OCI-LY7 (cell line): ENCODE measurements at regions not wholly inside any gene's neighbourhood (a gene's known extent, or its start where the extent isn't known, plus 50 kb on each side); places are given as distances from the start of the nearest gene placed in this dataset.

ENCODE experiments used
- EZH2phosphoT487 ChIP-seq: fragments of 200-600 bp; sonication (generic); IDR thresholded peaks from 2 replicates; pipeline ENCODE4 v1.6.1; 2018; ENCODE audit warnings: low read depth, borderline replicate concordance, mild to moderate bottlenecking, mixed run types, antibody characterized with exemption, low read length, moderate library complexity, mixed read lengths
- TF ChIP-seq, protein P1 (sequence below): fragments of 200-600 bp; sonication (generic); conservative IDR thresholded peaks from 2 replicates; pipeline ENCODE4 v1.5.1; 2014; ENCODE audit warnings: mild to moderate bottlenecking, antibody characterized with exemption, low read length, moderate library complexity, mixed read lengths

DNA sequence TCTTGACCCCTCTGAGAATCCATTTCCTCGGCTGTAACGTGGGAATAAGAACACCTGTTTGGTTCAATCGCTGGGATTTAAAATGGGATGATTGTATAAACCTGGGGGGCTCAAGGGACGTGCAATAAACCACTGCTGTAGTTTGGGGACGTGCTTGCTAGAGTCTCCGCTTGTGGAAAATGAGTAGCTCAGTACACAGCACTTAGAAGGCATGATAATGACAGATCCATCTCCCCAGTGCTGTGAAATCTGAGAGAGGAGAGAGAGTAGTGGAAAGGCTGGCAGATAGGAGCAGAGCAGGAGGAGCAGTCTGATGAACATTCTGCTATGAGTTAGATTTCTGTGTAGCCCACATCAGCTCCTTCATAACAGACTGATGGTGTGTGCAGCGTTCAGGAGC lies 256.5 kb downstream of the MN1 start:
- TF ChIP-seq, protein P1, sequence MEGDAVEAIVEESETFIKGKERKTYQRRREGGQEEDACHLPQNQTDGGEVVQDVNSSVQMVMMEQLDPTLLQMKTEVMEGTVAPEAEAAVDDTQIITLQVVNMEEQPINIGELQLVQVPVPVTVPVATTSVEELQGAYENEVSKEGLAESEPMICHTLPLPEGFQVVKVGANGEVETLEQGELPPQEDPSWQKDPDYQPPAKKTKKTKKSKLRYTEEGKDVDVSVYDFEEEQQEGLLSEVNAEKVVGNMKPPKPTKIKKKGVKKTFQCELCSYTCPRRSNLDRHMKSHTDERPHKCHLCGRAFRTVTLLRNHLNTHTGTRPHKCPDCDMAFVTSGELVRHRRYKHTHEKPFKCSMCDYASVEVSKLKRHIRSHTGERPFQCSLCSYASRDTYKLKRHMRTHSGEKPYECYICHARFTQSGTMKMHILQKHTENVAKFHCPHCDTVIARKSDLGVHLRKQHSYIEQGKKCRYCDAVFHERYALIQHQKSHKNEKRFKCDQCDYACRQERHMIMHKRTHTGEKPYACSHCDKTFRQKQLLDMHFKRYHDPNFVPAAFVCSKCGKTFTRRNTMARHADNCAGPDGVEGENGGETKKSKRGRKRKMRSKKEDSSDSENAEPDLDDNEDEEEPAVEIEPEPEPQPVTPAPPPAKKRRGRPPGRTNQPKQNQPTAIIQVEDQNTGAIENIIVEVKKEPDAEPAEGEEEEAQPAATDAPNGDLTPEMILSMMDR = no peak
- no peak for TF ChIP-seq EZH2phosphoT487
